Activated CD4-positive, alpha-beta T cell treated with anti-CD3 and anti-CD28 coated beads, Interleukin-2, Interleukin-4, amounts not matched to agents 100 ng/mL and 50 ng/mL, durations not matched to agents 16 hours and 8 hours (primary cell): ENCODE measurements at regions not wholly inside any gene's neighbourhood (a gene's known extent, or its start where the extent isn't known, plus 50 kb on each side); places are given as distances from the start of the nearest gene placed in this dataset.
"Not testable (repeated sequence)": the region's sequence is repeated elsewhere in the genome, so short reads cannot be mapped to it uniquely, and the experiment has no call there.

Source experiments
- DNase-seq: peaks from one replicate; pipeline ENCODE4 v3.0.0-alpha.2; 2020; ENCODE audit warnings: low spot score

DNA sequence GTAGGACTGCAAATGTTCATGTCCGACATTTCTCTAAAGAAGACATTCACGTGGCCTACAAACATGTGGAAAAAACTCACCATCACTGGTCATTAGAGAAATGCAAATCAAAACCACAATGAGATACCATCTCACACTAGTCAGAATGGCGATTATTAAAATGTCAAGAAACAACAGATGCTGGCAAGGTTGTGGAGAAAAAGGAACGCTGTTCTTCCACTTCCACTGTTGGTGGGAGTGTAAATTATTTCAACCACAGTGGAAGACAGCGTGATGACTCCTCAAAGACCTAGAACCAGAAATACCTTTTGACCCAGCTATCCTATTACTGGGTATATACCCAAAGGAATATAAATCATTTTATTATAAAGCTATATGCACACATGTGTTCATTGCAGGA is 253.9 kb upstream of the UBASH3B start:
- not testable (repeated sequence) for DNase-seq

DNA sequence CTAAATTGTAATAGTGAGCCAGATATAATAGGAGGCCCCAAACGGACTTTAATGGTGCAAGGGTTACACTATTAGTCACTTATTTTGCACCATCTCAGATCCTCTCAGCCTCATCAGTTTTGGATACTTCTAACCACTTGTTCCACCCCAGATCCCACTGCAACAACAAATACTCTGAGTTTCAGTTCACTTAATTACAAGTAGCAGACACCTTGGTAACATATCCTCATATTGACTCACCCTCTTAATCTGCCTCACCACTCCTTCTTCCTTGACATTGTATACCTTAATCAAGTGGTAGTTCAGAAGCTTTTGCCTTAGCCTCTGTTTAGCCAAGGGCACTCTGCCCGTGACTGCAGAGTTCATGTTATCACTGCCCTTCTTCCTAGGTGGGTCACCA is 256.1 kb upstream of the UBASH3B start:
- peak; percentile 68 for DNase-seq

DNA sequence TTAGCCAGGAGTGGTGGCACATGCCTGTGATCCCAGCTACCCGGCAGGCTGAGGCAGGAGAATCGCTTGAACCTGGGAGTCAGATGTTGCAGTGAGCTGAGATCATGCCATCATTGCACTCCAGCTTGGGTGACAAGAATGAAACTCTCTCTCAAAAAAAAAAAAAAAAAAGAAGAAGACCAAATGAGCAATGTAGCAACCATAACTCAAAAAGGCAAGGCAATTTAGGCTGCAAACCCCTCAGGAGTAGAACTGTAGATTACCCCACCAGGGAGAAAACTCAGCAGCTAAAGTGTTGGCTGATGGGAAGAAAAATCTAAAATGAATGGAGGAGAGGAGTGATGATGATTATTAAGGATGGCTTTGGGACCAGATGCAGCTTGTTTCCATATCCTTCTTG is 256.7 kb upstream of the UBASH3B start:
- DNase-seq, result no peak

DNA sequence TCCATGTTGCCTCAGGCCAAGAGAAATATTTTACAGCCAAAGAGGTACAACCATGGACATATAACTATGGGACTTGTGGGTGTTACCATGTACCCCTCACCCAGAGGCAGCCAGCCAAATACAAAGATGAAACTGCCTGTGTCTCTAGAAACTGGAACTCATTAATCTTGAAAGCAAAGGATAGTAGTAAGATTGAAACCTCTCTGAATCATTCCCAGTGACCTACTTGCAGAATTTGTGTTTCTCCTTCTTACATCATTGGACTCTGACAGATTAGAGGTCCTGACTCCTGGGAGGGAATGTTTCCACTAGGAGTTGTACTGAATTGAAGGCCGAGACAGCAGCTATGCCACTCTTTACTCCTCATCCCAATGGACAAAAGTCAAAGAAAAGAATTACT is 257.4 kb upstream of the UBASH3B start:
- DNase-seq, result peak; percentile 65

DNA sequence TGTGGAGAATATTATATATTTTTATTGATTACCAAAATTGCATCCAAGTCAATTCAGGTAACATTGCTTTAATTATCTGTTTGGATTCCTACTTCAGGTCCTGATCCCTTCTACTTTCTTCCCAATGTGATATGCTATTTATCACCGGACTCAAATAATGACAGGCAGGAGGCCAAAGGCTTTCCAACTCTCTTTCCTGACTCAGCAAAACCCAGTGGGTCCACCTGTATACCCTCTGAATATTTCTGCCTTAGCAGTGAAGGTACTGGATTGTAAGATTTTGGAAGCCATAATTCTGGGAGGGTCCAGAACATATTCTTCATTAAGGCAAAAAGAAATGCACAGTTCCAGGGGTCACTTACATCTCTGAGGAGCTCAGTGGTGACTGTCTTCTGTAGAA is 260.2 kb upstream of the UBASH3B start:
- no peak for DNase-seq

DNA sequence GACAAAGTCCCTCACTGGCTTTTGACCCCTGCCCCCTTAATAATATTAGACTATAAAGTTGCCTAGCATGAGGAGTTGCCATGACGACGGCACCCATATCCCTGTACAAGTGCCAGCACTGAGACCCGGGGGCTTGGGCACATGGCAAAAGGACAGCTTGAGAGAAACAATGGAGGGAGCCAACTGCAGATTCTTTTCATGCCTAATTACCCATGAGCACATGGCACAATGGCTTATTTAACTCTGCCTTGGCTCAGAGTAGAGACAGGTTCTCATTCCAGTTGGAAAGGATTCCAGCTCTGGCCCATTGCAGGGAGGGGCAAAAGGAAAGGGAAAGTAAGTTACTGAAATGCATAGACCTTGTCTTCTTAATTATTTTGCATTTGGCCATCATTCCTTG is 261.2 kb upstream of the UBASH3B start:
- no peak for DNase-seq

DNA sequence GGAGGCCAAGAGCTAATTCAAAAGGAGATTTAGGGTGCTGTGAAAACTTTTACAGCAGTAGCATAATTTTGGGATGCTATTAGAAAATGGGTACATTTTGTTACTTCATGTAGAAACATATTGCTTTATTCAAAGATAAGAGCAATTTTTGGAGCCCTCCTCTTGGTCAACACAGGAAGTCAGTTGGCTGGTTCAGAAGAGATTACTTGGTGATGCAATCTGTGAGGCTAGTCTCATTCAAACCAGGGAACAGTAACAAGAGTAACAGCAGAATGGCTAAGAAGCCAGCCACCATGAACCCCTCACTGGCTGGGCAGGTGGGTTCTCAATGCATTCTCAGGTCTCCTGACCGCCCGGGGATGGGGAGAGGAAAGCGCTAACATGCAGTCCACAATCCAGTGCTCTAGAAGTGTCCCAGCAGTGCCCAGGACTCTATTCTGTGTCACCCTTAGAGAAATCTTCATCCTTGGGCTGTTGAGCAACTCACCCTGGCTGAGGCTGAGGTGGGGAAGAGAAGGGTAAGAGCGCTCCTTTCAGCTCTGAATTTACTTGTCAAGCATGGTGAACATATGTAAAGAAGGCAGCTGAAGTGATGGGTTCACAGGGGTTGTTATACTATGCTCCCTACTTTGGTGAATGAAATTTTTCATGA is 262.2 kb upstream of the UBASH3B start:
- no peak for DNase-seq

DNA sequence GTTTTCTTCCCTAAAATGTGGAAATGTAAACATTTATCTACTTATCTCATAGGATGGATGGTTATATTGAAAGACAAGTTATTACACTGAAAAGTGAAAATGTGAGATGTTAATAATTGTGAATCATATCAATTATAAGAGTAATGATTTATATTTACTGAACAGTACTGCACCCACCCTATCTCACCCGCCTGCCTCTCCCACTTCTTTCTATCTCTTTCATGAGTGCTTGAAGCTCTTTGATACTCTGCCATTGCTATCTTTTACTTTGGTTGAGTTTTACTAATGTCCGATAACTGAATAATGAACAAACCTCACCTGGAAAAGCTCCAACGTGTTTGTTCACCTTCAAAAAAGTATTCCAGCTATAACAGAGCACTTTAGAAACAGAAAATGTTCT is 263.0 kb upstream of the UBASH3B start:
- DNase-seq, result no peak

DNA sequence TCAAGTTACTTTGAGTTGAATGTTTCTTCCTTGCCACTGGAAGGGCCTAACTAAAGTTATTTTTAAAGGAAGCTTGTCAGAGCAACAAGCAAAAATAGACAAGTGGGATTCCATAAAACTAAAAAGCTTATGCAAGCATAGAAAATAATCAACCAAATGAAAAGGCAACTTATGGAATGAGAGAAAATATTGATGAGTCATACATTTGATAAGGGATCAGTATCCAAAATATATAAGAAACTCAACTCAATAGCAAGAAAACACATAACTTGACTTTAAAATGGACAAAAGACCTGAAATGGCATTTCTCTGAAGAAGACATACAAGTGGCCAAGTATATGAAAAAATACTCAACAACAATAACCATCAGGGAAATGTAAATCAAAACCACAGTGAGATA is 264.5 kb upstream of the UBASH3B start:
- no peak for DNase-seq

DNA sequence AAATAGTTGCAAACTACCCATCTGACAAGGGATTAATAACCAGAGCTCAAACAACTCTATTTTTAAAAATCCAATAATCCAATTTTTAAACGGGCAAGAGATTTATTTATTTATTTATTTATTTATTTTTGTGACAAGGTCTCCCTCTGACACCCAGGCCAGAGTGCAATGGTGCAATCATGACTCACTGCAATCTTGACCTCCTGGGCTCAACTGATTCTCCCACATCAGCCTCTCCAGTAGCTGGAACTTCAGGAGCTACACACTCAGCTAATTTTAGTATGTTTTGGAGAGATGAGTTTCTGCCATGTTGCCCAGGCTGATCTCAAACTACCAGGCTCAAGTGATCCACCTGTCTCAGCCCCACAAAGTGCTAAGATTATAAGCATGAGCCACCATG is 267.2 kb upstream of the BLID start:
- DNase-seq, result no peak

DNA sequence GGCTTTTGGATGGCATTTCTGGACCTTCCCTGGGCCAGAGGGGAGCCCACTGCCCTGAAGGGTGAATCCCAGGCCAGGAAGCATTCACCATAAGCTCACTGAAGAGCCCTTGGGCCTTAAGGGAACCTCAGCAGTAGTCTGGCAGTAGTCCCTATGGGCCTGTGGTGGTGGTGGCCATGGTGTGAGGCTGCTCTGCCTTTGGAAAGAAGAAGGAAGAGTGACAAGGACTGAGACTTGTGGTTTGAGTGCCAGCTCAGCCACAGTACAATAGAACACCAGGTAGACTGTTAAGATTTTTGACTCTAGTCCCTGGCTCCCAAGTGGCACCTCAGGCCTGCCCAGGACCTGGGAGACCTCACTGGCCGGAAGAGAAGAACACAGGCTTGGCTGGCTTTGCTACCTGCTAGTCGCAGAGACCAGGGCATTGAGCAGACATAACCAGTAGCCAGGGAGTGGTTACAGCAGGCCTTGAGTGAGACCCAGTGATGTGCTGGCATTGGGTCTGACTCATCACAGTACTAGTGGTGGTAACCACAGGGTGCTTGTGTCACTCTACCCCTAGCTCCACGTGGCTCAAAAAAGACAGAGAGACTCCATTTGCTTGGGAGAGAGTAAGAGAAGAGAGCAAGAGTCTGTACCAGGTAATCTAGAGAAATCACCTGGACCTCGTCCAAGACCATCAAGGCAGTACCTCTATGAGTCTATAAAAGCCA is 259.8 kb upstream of the BLID start:
- DNase-seq, result peak; percentile 60

DNA sequence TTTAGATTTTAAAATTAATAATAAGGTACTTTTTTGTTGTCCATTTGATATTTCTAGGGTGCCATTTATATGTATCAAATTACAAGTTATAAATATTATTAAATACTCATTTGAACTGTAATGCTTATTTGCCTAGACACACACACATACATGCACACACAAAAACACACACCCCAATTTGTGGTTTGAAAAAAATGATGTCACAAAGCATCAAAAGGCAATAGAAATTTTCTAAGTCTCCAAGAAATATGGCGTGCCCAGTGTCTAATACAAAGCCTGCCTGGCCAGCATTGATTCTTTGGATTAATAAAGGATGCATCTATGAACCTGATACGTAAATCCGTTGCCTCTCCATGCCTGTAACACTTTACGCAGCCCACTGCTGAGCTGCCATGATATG is 252.8 kb upstream of the BLID start:
- no peak for DNase-seq

DNA sequence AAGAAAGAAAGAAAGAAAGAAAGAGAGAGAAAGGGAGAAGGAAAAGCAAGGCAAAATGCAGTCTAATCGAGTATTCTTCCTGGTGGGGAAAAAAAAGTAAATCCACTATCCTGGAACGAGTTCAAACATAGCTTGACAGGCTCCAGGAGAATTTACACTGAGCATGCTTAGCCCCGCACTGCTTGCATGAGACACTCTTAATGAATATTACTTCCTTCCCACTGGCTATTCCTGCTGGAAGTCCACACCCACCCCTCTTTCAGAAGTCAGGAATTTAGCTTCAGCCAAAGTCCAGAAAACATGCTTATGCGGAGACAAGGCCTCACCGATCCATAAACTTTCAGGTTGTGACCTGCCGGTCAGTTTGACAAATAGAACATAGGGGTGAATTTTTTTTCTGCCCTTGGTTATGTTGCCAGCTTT is 251.8 kb upstream of the BLID start:
- no peak for DNase-seq

DNA sequence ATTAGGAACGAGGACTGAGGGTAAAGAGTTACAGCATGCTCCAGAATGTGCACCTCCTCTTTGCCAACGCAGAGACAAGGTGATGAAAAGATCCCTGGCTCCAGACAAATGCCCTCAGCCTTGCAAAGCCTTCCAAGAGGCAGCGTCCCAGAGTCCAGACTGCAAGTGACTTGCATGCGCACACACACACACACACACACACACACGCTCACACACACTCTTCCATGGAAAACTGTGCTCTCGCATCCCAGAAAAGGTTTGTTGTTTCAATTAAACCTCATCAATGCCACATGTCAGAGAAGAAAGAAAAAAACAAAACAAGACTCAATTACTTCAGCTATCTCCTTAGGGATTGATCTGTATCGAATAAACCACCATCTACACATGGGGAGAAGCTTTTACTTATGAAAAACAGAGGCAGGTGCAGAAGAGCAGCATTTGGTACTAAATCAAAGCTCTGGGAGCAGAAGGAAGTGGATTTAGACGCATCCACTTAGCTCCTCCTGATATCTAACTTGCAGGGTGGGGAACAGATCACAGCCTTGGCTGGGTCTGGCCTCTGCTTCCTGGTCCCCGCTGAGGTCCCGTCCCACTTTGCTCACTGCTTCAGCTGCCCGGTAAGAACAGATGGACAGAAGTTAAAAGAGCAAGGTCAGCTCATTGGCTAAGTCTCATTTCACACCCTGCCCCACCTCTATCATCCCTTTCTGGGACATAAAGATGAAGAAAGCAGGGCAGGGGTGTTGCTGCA is 249.8 kb upstream of the BLID start:
- DNase-seq, result no peak

DNA sequence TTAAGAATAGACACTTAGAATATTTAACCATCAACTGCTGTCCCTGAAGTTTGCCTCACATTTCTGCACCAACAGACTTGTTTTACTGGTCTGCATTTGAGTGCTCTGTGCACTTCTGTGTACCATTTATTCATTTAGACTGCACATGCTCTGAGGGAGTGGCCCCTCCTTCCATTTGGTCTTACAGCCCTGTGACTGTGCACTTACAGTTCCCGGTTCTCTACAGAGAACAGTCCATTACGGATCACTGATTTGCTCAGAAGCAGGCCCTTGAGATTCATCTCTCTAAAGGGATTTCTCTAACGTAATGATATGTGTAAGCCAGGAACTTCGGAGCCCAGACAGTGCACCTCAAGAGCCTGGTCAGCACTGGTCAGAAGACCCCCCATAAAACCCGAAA is 247.3 kb upstream of the BLID start:
- DNase-seq, result no peak

DNA sequence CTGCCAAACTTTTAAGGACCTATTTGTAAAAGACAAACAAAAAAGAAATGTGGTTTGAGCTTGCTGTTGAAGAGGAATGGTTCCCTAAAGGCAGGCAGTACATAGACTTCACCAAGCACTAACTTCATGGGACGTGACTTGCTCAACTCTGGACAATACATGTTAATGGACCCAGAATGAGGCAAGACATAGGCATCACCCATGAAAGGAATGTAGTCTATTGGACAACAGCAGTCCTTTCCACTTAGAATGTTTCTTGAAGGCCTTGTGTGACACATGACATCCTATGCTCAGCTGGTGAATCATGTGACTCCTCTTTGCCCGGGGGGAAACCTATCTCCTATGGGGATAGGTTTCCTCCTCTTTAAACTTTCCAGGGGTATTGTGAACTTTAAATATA is 246.4 kb upstream of the BLID start:
- DNase-seq, result no peak

DNA sequence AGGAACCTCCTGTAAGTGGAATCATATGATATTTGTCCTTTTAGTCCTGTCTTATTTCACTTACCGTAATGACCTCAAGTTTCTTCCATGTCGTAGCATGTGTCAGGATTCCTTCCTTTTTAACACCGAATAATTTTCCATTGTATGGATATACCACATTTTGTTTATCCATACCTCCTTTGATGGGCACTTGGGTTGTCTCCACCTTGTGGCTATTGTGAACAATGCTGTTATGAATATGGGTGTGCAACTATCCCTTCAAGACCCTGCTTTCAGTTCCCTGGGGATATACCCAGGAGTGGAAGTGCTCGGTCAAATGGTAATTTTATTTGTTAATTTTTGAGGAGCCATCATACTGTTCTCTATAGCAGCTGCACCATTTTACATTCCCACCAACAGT is 244.9 kb upstream of the BLID start:
- no peak for DNase-seq

DNA sequence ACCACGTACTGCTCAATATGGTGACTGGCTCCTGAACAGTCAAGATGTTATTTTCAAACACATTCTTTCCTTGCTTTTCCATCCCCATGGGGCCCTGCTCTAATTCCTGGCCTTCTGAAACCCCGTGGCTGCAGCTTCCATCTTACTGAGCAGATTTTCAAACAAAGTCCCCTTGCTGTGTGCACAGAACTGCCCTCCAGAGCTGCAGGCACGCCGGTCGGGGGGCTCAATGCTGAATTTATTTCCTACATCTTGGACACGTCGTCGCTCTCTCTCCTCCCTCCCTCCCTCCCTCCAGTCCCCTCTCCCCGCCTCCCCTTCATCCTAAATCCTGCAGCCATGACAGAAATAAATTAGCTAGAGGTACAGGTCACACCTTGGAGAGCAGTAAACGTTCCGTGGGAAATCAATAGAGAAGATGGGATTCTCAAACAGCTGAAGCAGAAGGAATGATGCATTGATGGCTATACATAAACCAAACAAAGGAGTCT is 243.1 kb upstream of the BLID start:
- no peak for DNase-seq

DNA sequence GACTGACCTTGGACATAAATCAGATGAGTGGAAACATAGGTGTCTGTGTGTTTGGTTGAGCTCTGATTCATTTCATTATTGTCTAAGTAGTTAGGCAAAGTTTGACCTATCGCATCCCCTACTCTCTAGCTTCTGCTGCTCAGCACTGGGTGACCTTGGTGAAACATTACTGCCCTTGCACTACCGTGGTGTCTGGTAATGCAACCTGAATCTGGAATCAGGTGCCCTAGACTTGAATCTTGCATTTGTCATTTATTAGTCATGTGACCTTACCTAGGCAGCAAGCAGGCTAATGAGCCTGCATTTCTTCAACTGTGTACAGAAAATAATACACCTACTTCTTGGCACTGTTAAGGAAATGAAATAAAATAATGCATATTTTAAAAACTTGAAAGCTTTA is 242.3 kb upstream of the BLID start:
- no peak for DNase-seq

DNA sequence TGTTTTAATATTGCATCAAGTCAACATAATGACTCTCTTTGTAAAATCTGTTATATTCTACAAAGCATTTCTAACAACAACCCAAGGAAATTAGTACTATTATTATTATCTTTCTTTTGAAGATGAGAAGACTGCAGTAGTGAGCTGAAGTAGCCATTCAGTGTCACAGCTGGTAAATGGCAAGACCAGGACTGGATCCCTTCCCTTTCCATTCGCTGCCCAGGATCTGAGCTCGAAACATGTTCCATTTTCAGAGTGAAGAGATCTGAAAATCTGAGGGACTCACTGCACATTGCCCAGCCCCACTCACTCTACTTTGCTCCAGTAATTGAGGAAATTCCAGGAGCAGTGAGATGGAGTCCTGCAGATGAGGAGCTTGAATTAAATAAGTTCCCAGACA is 240.0 kb upstream of the BLID start:
- DNase-seq, result no peak

DNA sequence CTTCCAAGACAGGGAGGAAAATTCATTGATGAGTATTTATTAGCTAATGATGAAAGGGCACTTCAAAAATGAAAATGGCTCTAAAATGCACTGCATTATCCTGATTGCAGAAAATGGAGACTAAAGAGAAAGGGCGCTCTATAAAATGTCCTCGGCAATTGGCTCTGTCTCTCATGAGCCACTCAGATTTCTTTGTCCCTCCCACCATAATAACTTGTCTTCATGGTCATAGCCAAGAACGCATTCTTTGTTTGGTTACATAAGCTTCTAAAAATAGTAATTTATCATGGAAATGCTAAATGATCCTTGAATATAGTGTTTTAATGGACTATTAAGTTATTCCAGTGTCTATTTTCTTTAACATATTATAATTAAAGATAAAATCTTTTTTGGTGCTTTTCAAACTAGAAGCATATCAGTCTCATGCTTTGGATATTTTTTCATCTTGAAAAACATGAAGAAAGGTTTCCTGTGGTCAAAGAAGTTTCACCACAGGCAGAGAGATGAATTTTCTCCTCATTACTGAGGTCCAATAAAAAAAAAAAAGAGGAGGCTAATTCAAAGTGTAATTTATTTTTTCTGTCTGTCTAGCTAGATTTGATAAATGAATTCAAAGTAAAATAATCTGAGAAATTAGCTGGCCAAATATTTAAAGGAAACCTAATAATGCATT is 238.1 kb upstream of the BLID start:
- no peak for DNase-seq

DNA sequence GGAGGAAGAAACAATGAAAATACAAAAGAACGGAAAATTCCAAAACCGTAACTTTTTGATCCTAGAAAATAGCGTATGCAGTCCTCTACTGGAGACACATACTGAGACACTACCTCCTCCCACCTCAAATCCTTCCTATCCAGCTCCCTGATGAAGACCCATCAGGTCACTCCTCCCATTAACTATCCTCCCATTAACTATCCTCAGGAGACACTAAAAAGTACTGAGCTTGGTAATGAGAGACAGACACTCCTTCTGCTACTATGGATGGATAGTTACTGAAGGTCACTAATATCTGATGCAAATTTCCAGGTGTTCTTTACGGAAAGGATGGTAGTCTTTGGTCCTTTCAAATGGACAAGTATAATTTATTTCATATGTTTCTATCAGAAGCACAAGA is 237.5 kb upstream of the BLID start:
- DNase-seq, result no peak
